ENCODE measurements at regions not wholly inside any gene's neighbourhood (a gene's known extent, or its start where the extent isn't known, plus 50 kb on each side); places are given as distances from the start of the nearest gene placed in this dataset.

DNA sequence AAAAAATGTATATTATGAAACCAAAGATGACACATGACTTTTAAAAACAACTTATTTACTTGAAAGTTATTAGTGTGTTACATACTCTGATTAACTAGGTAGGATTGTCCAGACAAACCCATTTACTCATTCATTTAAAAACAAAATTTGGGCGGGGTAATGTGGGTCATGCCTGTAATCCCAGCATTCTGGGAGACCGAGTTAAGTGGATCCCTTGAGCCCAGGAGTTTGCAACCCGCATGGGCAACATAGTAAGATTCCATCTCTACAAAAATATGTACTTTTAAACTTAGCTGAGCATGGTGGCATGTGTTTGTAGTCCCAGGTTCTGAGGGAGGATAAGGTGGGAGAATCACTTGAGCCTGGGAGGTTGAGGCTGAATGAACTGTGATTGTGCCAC is 1414.7 kb downstream of the PLA2G4A start:
- no peak overlapping the region for H3K4me2 ChIP-seq (ENCODE audit: insufficient read depth, low read length)
- no peak for DNase-seq (ENCODE audit: insufficient read length, low spot score, missing footprints)
- H3K36me3 ChIP-seq (ENCODE audit: insufficient read depth, low read length), result no peaks in the 10 kb centered on the region
- no peaks in the 10 kb centered on the region for H3K27me3 ChIP-seq (ENCODE audit: insufficient read depth, low read length)
- no peaks in the 10 kb centered on the region for H3K4me1 ChIP-seq (ENCODE audit: insufficient read depth, low read length)
- H3K9me3 ChIP-seq (ENCODE audit: low read depth, low read length), result no peaks in the 10 kb centered on the region
- H4K20me1 ChIP-seq (ENCODE audit: insufficient read depth, low read length), result no peaks in the 10 kb centered on the region
- no peak for TF ChIP-seq CTCF (IDR thresholded peaks at IDR 0.05; ENCODE audit: extremely low read depth, low read depth, low read length)
- no peak overlapping the region for H3K27ac ChIP-seq (ENCODE audit: low read depth, low read length)
- no peak overlapping the region for H2AFZ ChIP-seq (ENCODE audit: low read length)
- no peaks in the 10 kb centered on the region for H3K79me2 ChIP-seq (ENCODE audit: insufficient read depth, low read length)
- H3K4me3 ChIP-seq (ENCODE audit: insufficient read depth, low read length), result no peak overlapping the region

DNA sequence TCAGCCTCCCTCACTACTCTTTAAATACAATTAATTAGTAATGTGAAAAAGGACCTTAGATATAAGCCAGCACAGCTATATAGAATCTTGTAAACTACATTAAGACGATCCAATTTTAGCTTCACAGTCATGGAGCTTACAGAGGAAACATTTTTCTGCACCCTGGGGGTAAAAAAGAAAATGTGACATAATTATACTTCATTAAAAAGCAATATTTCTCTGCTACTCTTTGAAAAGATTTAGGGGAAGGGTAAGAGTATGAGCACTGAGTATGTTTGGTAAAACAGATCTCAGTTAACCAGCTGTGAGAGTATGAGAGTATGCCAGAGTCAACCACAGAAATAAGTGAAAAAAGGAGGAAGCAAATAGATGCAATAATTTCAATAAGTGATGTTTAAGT is 1415.9 kb downstream of the PLA2G4A start:
- H3K4me1 ChIP-seq (ENCODE audit: insufficient read depth, low read length), result no peaks in the 10 kb centered on the region
- no peaks in the 10 kb centered on the region for H3K36me3 ChIP-seq (ENCODE audit: insufficient read depth, low read length)
- no peak for DNase-seq (ENCODE audit: insufficient read length, low spot score, missing footprints)
- H3K4me3 ChIP-seq (ENCODE audit: insufficient read depth, low read length), result no peak overlapping the region
- no peaks in the 10 kb centered on the region for H3K27me3 ChIP-seq (ENCODE audit: insufficient read depth, low read length)
- no peak overlapping the region for H2AFZ ChIP-seq (ENCODE audit: low read length)
- no peaks in the 10 kb centered on the region for H4K20me1 ChIP-seq (ENCODE audit: insufficient read depth, low read length)
- no peak overlapping the region for H3K27ac ChIP-seq (ENCODE audit: low read depth, low read length)
- H3K79me2 ChIP-seq (ENCODE audit: insufficient read depth, low read length), result no peaks in the 10 kb centered on the region
- TF ChIP-seq CTCF (IDR thresholded peaks at IDR 0.05; ENCODE audit: extremely low read depth, low read depth, low read length), result no peak
- no peak overlapping the region for H3K4me2 ChIP-seq (ENCODE audit: insufficient read depth, low read length)
- no peaks in the 10 kb centered on the region for H3K9me3 ChIP-seq (ENCODE audit: low read depth, low read length)

DNA sequence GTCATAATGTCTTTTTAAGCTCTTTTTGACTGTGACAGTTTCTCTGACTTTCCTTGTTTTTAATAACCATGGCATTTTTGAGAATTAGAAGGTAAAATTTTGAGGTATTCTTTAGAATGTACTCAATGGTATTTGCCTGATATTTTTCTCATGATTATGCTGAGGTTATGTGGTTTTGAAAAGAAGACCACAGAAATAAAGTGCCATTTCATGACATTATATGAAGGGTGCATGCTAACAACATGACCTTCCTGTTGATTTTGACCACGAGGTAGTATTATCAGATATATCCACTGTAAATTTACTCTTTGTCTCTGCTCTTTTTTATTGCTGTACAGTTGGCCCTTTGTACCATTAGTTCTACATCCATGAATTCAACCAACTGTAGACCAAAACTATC is 1418.5 kb downstream of the PLA2G4A start:
- H4K20me1 ChIP-seq (ENCODE audit: insufficient read depth, low read length), result no peaks in the 10 kb centered on the region
- H3K9me3 ChIP-seq (ENCODE audit: low read depth, low read length), result no peaks in the 10 kb centered on the region
- no peak overlapping the region for H3K4me3 ChIP-seq (ENCODE audit: insufficient read depth, low read length)
- no peaks in the 10 kb centered on the region for H3K4me1 ChIP-seq (ENCODE audit: insufficient read depth, low read length)
- no peaks in the 10 kb centered on the region for H3K36me3 ChIP-seq (ENCODE audit: insufficient read depth, low read length)
- no peak for DNase-seq (ENCODE audit: insufficient read length, low spot score, missing footprints)
- no peaks in the 10 kb centered on the region for H3K79me2 ChIP-seq (ENCODE audit: insufficient read depth, low read length)
- H3K27me3 ChIP-seq (ENCODE audit: insufficient read depth, low read length), result no peaks in the 10 kb centered on the region
- TF ChIP-seq CTCF (IDR thresholded peaks at IDR 0.05; ENCODE audit: extremely low read depth, low read depth, low read length), result no peak
- no peak overlapping the region for H3K27ac ChIP-seq (ENCODE audit: low read depth, low read length)
- H2AFZ ChIP-seq (ENCODE audit: low read length), result no peak overlapping the region
- H3K4me2 ChIP-seq (ENCODE audit: insufficient read depth, low read length), result no peak overlapping the region

- Histone ChIP-seq H3K27ac (ENCODE audit: low read depth, low read length) (no peak overlapping the region), H3K4me1 (ENCODE audit: insufficient read depth, low read length) (no peaks in the 10 kb centered on the region), H4K20me1 (ENCODE audit: insufficient read depth, low read length) (no peaks in the 10 kb centered on the region), H2AFZ (ENCODE audit: low read length) (no peak overlapping the region), H3K27me3 (ENCODE audit: insufficient read depth, low read length) (no peaks in the 10 kb centered on the region), H3K79me2 (ENCODE audit: insufficient read depth, low read length) (no peaks in the 10 kb centered on the region), H3K9me3 (ENCODE audit: low read depth, low read length) (no peaks in the 10 kb centered on the region), H3K36me3 (ENCODE audit: insufficient read depth, low read length) (no peaks in the 10 kb centered on the region), H3K4me3 (ENCODE audit: insufficient read depth, low read length) (no peak overlapping the region), H3K4me2 (ENCODE audit: insufficient read depth, low read length) (no peak overlapping the region)
- no peak for DNase-seq (ENCODE audit: insufficient read length, low spot score, missing footprints)
- no peak for TF ChIP-seq CTCF (IDR thresholded peaks at IDR 0.05; ENCODE audit: extremely low read depth, low read depth, low read length)
Observed at GRCh38 chr1:188249811-188250210, 1421.1 kb downstream of the PLA2G4A start.
